B cell (primary cell): ENCODE measurements at regions not wholly inside any gene's neighbourhood (a gene's known extent, or its start where the extent isn't known, plus 50 kb on each side); places are given as distances from the start of the nearest gene placed in this dataset.

Experiments
- ATAC-seq: fragments of 200-7000 bp; cut with Tn5 transposase; one replicate; pipeline ENCODE4 v1.10.0; 2021; ENCODE audit warnings: low read depth, mild to moderate bottlenecking, moderate number of reproducible peaks, moderate library complexity
- CTCF ChIA-PET: fragments of 350-600 bp; sonication (Branson Sonifier 250); formaldehyde crosslinking; loops from one replicate; lab custom pipeline; 2021; ENCODE audit warnings: antibody characterized with exemption, inconsistent platforms; lab: Charles Lee
- POLR2A ChIA-PET: fragments of 350-600 bp; sonication (Branson Sonifier 250); formaldehyde crosslinking; loops from one replicate; lab custom pipeline; 2021; ENCODE audit warnings: antibody characterized with exemption; lab: Charles Lee
- DNase-seq: peaks from one replicate; pipeline ENCODE4 v3.0.0; 2013
- H2AFZ ChIP-seq: 2 replicates; pipeline ENCODE4 v1.6.1; 2012; ENCODE audit warnings: mild to moderate bottlenecking, low read depth, low read length; ENCODE audit not compliant: insufficient read depth, poor library complexity, severe bottlenecking
- H3K27ac ChIP-seq, 2 donors: 1 replicate in 1 of 2; 2 replicates in 1 of 2; pipeline ENCODE4 v1.5.1; 2012 to 2013; ENCODE audit warnings: low read length in 2 of 2, mild to moderate bottlenecking in 2 of 2, moderate library complexity in 1 of 2
- H3K27me3 ChIP-seq, 4 experiments: fragments of 200-600 bp in 1 of 4; sonication (generic) in 1 of 4; replicated peaks in 1 of 4; 1 replicate in 2 of 4; 2 replicates in 2 of 4; pipeline versions ENCODE4 v1.6.1 to v1.7.0; 2013 to 2016; ENCODE audit warnings: low read length in 3 of 4, mild to moderate bottlenecking in 2 of 4, mixed read lengths in 1 of 4, moderate library complexity in 1 of 4; ENCODE audit not compliant: insufficient read depth in 4 of 4, control insufficient read depth in 3 of 4; ENCODE audit errors: control extremely low read depth in 1 of 4
- H3K36me3 ChIP-seq, 2 experiments: replicated peaks in 1 of 2; 1 replicate in 1 of 2; 2 replicates in 1 of 2; pipeline versions ENCODE4 v1.6.1 to v1.7.1; 2013; ENCODE audit warnings: low read length in 1 of 2; ENCODE audit not compliant: insufficient read depth in 2 of 2, control insufficient read depth in 1 of 2; ENCODE audit errors: control extremely low read depth in 1 of 2, extremely low read depth in 1 of 2
- H3K4me1 ChIP-seq, 2 donors: fragments of 200-600 bp in 1 of 2; sonication (generic) in 1 of 2; 1 replicate in 1 of 2; 2 replicates in 1 of 2; pipeline versions ENCODE4 v1.5.1 to v1.6.1; 2013 to 2017; ENCODE audit warnings: low read length in 2 of 2; ENCODE audit not compliant: control insufficient read depth in 2 of 2, insufficient read depth in 2 of 2
- H3K4me2 ChIP-seq: replicated peaks from 2 replicates; pipeline ENCODE3; 2012; ENCODE audit warnings: mild to moderate bottlenecking, low read depth, low read length; ENCODE audit not compliant: poor library complexity, severe bottlenecking
- H3K4me3 ChIP-seq, 5 experiments: fragments of 200-600 bp in 1 of 5; sonication (generic) in 1 of 5; 1 replicate in 3 of 5; 2 replicates in 2 of 5; pipeline versions ENCODE4 v1.5.1 to v1.7.0; 2011 to 2016; ENCODE audit warnings: low read length in 4 of 5, mild to moderate bottlenecking in 4 of 5, low read depth in 2 of 5, control low read depth in 1 of 5, moderate library complexity in 1 of 5; ENCODE audit not compliant: insufficient read depth in 1 of 5; ENCODE audit errors: control extremely low read depth in 1 of 5, extremely low read depth in 1 of 5
- H3K79me2 ChIP-seq: fragments of 200-600 bp; sonication (generic); one replicate; pipeline ENCODE4 v1.6.0; 2016; ENCODE audit warnings: low read length; ENCODE audit not compliant: control insufficient read depth, insufficient read depth
- H3K9ac ChIP-seq: fragments of 200-600 bp; sonication (generic); 2 replicates; pipeline ENCODE4 v1.6.1; 2017; ENCODE audit warnings: mild to moderate bottlenecking, low read length, moderate library complexity
- H3K9me3 ChIP-seq, 3 donors: one replicate each; pipeline versions ENCODE4 v1.6.1 to v1.7.1; 2013; ENCODE audit warnings: low read length in 2 of 3; ENCODE audit not compliant: control insufficient read depth in 2 of 3, insufficient read depth in 1 of 3; ENCODE audit errors: control extremely low read depth in 1 of 3
- H4K20me1 ChIP-seq: 2 replicates; pipeline ENCODE4 v1.6.0; 2012; ENCODE audit warnings: mild to moderate bottlenecking, low read length; ENCODE audit not compliant: insufficient read depth, control insufficient read depth, poor library complexity, severe bottlenecking
- H3K27ac Mint-ChIP-seq: one replicate; pipeline ENCODE4 v1.8.0; 2021; ENCODE audit warnings: mixed read lengths
- H3K27me3 Mint-ChIP-seq: one replicate; pipeline ENCODE4 v1.8.0; 2021; ENCODE audit warnings: mixed read lengths
- H3K4me1 Mint-ChIP-seq: one replicate; pipeline ENCODE4 v1.8.0; 2021; ENCODE audit warnings: mixed read lengths
- H3K4me3 Mint-ChIP-seq: one replicate; pipeline ENCODE4 v1.8.0; 2021; ENCODE audit warnings: mixed read lengths
- H3K9me3 Mint-ChIP-seq: one replicate; pipeline ENCODE4 v1.8.0; 2022; ENCODE audit warnings: mixed read lengths; ENCODE audit not compliant: insufficient read depth
- EZH2 ChIP-seq: IDR thresholded peaks from 2 replicates; pipeline ENCODE4 v1.6.1; 2012; ENCODE audit warnings: borderline replicate concordance, low read depth, mild to moderate bottlenecking, moderate library complexity, low read length; ENCODE audit not compliant: insufficient read depth, poor library complexity, severe bottlenecking
- WGBS: methylation state at CpG from one replicate; pipeline ENCODE4 v1.1.5; 2013; ENCODE audit warnings: missing lambda C conversion rate; ENCODE audit not compliant: insufficient coverage; 5-methylcytosine and 5-hydroxymethylcytosine counted together
- intact Hi-C: fragments of 100-400 bp; cut with micrococcal nuclease; formaldehyde crosslinking; loops from one replicate; pipeline ENCODE4 v1.10.0; 2022
- TF ChIP-seq, protein P1 (sequence below): fragments of 200-600 bp; IDR thresholded peaks from one replicate; pipeline ENCODE4 v1.8.0; 2022; ENCODE audit warnings: antibody characterized with exemption, mild to moderate bottlenecking

GRCh38 chr14:101128478-101129321, 225.2 kb upstream of the RTL1 start:
- Mint-ChIP-seq H3K27ac (no peak overlapping the region), H3K9me3 (peaks cover 2% of the 10 kb centered on the region), H3K27me3 (peaks cover 22% of the 10 kb centered on the region), H3K4me1 (no peaks in the 10 kb centered on the region), H3K4me3 (no peak overlapping the region)
- ChIA-PET CTCF (no interaction called here), POLR2A (no interaction called here)
- intact Hi-C loops, result no loop called here
- peaks cover 0 to 18% (median 0%) of the 10 kb centered on the region in 4 experiments for H3K27me3 ChIP-seq
- H3K4me2 ChIP-seq, result no peak overlapping the region
- H3K36me3 ChIP-seq, result no peaks in the 10 kb centered on the region
- 77% methylated on average over 27 of the region's 30 CpGs for WGBS
- no peak overlapping the region for H3K4me3 ChIP-seq
- no peaks in the 10 kb centered on the region for H4K20me1 ChIP-seq
- H3K27ac ChIP-seq, result no peak overlapping the region
- no peak overlapping the region for H3K9ac ChIP-seq
- no peaks in the 10 kb centered on the region for H3K4me1 ChIP-seq
- H3K79me2 ChIP-seq, result no peaks in the 10 kb centered on the region
- DNase-seq (no peak), ATAC-seq (no peak)
- no peak for TF ChIP-seq EZH2
- TF ChIP-seq, protein P1, sequence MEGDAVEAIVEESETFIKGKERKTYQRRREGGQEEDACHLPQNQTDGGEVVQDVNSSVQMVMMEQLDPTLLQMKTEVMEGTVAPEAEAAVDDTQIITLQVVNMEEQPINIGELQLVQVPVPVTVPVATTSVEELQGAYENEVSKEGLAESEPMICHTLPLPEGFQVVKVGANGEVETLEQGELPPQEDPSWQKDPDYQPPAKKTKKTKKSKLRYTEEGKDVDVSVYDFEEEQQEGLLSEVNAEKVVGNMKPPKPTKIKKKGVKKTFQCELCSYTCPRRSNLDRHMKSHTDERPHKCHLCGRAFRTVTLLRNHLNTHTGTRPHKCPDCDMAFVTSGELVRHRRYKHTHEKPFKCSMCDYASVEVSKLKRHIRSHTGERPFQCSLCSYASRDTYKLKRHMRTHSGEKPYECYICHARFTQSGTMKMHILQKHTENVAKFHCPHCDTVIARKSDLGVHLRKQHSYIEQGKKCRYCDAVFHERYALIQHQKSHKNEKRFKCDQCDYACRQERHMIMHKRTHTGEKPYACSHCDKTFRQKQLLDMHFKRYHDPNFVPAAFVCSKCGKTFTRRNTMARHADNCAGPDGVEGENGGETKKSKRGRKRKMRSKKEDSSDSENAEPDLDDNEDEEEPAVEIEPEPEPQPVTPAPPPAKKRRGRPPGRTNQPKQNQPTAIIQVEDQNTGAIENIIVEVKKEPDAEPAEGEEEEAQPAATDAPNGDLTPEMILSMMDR, result no peak
- peaks cover 0 to 38% (median 0%) of the 10 kb centered on the region in 3 donors for H3K9me3 ChIP-seq
- no peak overlapping the region for H2AFZ ChIP-seq

DNA sequence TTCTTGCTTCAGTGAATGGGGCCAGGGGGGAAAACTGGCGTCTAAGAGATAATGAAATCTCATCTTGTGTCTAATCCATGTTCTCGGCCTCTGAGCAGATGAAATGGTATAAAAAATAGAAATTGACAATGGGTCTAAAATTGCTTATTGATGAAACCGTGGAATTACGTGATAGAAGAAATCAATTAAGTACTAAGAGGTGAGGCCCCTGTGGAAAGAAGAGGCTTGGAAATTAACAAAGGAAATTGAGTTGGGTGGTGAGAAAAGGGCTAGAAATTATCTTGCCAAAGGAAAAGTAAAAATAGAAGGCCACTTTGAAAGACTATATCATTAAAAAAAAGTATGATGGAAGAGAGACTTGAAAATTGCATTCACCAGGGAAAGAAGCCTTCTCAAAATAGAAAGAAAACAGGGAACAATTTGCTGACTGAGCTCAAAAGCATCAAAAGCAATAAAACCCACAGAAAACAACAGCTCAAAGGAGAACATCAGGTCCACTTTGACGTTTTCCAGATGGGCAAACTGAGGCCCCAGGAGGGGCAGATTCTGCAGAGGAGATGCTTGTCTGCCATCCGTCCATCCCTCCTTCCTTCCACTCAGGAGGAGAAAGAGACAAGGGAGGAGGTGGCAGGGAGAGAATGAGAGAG, 226.1 kb upstream of the RTL1 start:
- no peak overlapping the region for H3K4me3 ChIP-seq
- no peak overlapping the region for H3K4me2 ChIP-seq
- peaks cover 22% of the 10 kb centered on the region for H3K27me3 Mint-ChIP-seq
- no peaks in the 10 kb centered on the region for H4K20me1 ChIP-seq
- H3K79me2 ChIP-seq, result no peaks in the 10 kb centered on the region
- ATAC-seq, result no peak
- peaks cover 3% of the 10 kb centered on the region for H3K9me3 Mint-ChIP-seq
- no peak overlapping the region for H3K4me3 Mint-ChIP-seq
- H3K4me1 ChIP-seq, result no peaks in the 10 kb centered on the region
- peaks cover 0 to 45% (median 0%) of the 10 kb centered on the region in 3 donors for H3K9me3 ChIP-seq
- no peaks in the 10 kb centered on the region for H3K4me1 Mint-ChIP-seq
- TF ChIP-seq EZH2, result no peak
- TF ChIP-seq, protein P1, result no peak
- H2AFZ ChIP-seq, result no peak overlapping the region
- H3K27ac Mint-ChIP-seq, result no peak overlapping the region
- H3K9ac ChIP-seq, result no peak overlapping the region
- peaks cover 0 to 18% (median 0%) of the 10 kb centered on the region in 4 experiments for H3K27me3 ChIP-seq
- DNase-seq, result no peak
- CTCF ChIA-PET, result no interaction called here
- WGBS, result 91% methylated on average over 4 of the region's 6 CpGs
- no peaks in the 10 kb centered on the region for H3K36me3 ChIP-seq
- POLR2A ChIA-PET, result no interaction called here
- intact Hi-C loops, result no loop called here
- no peak overlapping the region for H3K27ac ChIP-seq
